ENCODE measurements at regions not wholly inside any gene's neighbourhood (a gene's known extent, or its start where the extent isn't known, plus 50 kb on each side); places are given as distances from the start of the nearest gene placed in this dataset.
"Not testable (repeated sequence)": the region's sequence is repeated elsewhere in the genome, so short reads cannot be mapped to it uniquely, and the experiment has no call there.

- no peak for DNase-seq (ENCODE audit: low read depth in 4 of 4, low spot score in 1 of 4)
Observed at GRCh38 chr5:54823006-54823405, 162.4 kb downstream of the ESM1 start.

- DNase-seq (ENCODE audit: low read depth in 4 of 4, low spot score in 1 of 4), result no peak
Observed at GRCh38 chr5:54822324-54822687, 163.1 kb downstream of the ESM1 start.

- DNase-seq (ENCODE audit: low read depth in 4 of 4, low spot score in 1 of 4), result no peak
Observed at GRCh38 chr5:54821445-54822323, 163.7 kb downstream of the ESM1 start.

- DNase-seq (ENCODE audit: low read depth in 4 of 4, low spot score in 1 of 4), result no peak
Observed at GRCh38 chr5:54820346-54821134, 164.9 kb downstream of the ESM1 start.

GRCh38 chr5:54807421-54807820 lies 178.0 kb downstream of the ESM1 start:
- no peak for DNase-seq (ENCODE audit: low read depth in 4 of 4, low spot score in 1 of 4)

GRCh38 chr5:54804521-54804920 lies 180.9 kb downstream of the ESM1 start:
- DNase-seq (ENCODE audit: low read depth in 4 of 4, low spot score in 1 of 4), result no peak

GRCh38 chr5:54804086-54804485 lies 181.3 kb downstream of the ESM1 start:
- no peak for DNase-seq (ENCODE audit: low read depth in 4 of 4, low spot score in 1 of 4)

- DNase-seq (ENCODE audit: low read depth in 4 of 4, low spot score in 1 of 4), result no peak
Observed at GRCh38 chr5:54803471-54804011, 181.9 kb downstream of the ESM1 start.

- DNase-seq (ENCODE audit: low read depth in 4 of 4, low spot score in 1 of 4), result no peak
Observed at GRCh38 chr5:54799645-54800044, 185.7 kb downstream of the ESM1 start.

GRCh38 chr5:54795777-54796176 lies 189.6 kb downstream of the ESM1 start:
- no peak for DNase-seq (ENCODE audit: low read depth in 4 of 4, low spot score in 1 of 4)

GRCh38 chr5:54795284-54795683 lies 190.1 kb downstream of the ESM1 start:
- no peak for DNase-seq (ENCODE audit: low read depth in 4 of 4, low spot score in 1 of 4)

GRCh38 chr5:54794135-54794975 lies 191.0 kb downstream of the ESM1 start:
- no peak for DNase-seq (ENCODE audit: low read depth in 4 of 4, low spot score in 1 of 4)

GRCh38 chr5:54793468-54794134 lies 191.8 kb downstream of the ESM1 start:
- no peak for DNase-seq (ENCODE audit: low read depth in 4 of 4, low spot score in 1 of 4)

- DNase-seq (ENCODE audit: low read depth in 4 of 4, low spot score in 1 of 4), result no peak
Observed at GRCh38 chr5:54792611-54793404, 192.6 kb downstream of the ESM1 start.

GRCh38 chr5:54787910-54788309 lies 197.5 kb downstream of the ESM1 start:
- DNase-seq (ENCODE audit: low read depth in 4 of 4, low spot score in 1 of 4), result not testable (repeated sequence)

GRCh38 chr5:54785729-54786591 lies 199.4 kb downstream of the ESM1 start:
- DNase-seq (ENCODE audit: low read depth in 4 of 4, low spot score in 1 of 4), result no peak

GRCh38 chr5:54778783-54779182 lies 206.6 kb downstream of the ESM1 start:
- DNase-seq (ENCODE audit: low read depth in 4 of 4, low spot score in 1 of 4), result no peak

GRCh38 chr5:54775645-54776044 lies 209.7 kb downstream of the ESM1 start:
- no peak for DNase-seq (ENCODE audit: low read depth in 4 of 4, low spot score in 1 of 4)

Data from stimulated activated CD4-positive, alpha-beta T cell treated with anti-CD3 and anti-CD28 coated beads, Interleukin-1b, Interleukin-23, amount 100 ng/mL, for 24 hours (primary cell).